Stomach (tissue), 8 donors: ENCODE measurements at regions not wholly inside any gene's neighbourhood (a gene's known extent, or its start where the extent isn't known, plus 50 kb on each side); places are given as distances from the start of the nearest gene placed in this dataset.

Experiments
- DNase-seq, 2 donors: peaks; one replicate each; pipeline versions ENCODE4 v3.0.0 to v3.0.0-alpha.2; 2013 to 2019
- H3K27ac ChIP-seq, 5 donors: fragments of 200-600 bp in 4 of 5; sonication (generic) in 4 of 5; one replicate each; pipeline ENCODE4 v1.5.1; 2013 to 2019; ENCODE audit warnings: mild to moderate bottlenecking in 1 of 5, moderate library complexity in 1 of 5
- H3K27me3 ChIP-seq, 3 donors: fragments of 200-600 bp; sonication (generic); one replicate each; pipeline ENCODE4 v1.5.1; 2017 to 2019; ENCODE audit warnings: mixed run types in 1 of 3
- H3K36me3 ChIP-seq, 4 donors: fragments of 200-600 bp; sonication (generic); 1 replicate in 3 of 4; 2 replicates in 1 of 4; pipeline ENCODE4 v1.5.1; 2016 to 2019
- H3K4me1 ChIP-seq, 4 donors: fragments of 200-600 bp; sonication (generic); one replicate each; pipeline ENCODE4 v1.5.1; 2016 to 2019
- H3K4me3 ChIP-seq, 4 donors: fragments of 200-600 bp; sonication (generic) in 3 of 4; one replicate each; pipeline ENCODE4 v1.5.1; 2016 to 2019; ENCODE audit warnings: mild to moderate bottlenecking in 1 of 4
- H3K9me3 ChIP-seq, 4 donors: fragments of 200-600 bp; sonication (generic); one replicate each; pipeline ENCODE4 v1.5.1; 2016 to 2019
- EP300 ChIP-seq: sonication (generic); formaldehyde crosslinking; IDR thresholded peaks from one replicate; pipeline ENCODE4 v1.6.1; 2017; ENCODE audit warnings: antibody characterized with exemption
- POLR2A ChIP-seq, 4 donors: fragments of 450-650 bp; IDR thresholded peaks; one replicate each; pipeline ENCODE4 v1.6.1; 2016; ENCODE audit warnings: antibody characterized with exemption in 4 of 4, control low read depth in 2 of 4, mild to moderate bottlenecking in 1 of 4, moderate library complexity in 1 of 4
- POLR2AphosphoS5 ChIP-seq, 3 donors: sonication (generic); formaldehyde crosslinking; IDR thresholded peaks; one replicate each; pipeline ENCODE4 v1.6.1; 2016; ENCODE audit warnings: antibody characterized with exemption in 3 of 3
- WGBS, 5 donors: extraction: QIAGEN DNeasy Blood & Tissue Kit in 3 of 5; methylation state at CpG; one replicate each; pipeline versions ENCODE4 v1.1.5 to v1.1.7; 2013 to 2018; 5-methylcytosine and 5-hydroxymethylcytosine counted together
- intact Hi-C: fragments of 100-400 bp; cut with DNase I; formaldehyde crosslinking; loops from one replicate; pipeline ENCODE4 v1.15.1; 2023; ENCODE audit warnings: low total_unique reads
- TF ChIP-seq, protein P1 (sequence below), 7 experiments: fragments of 450-650 bp in 4 of 7; fragments of 200-600 bp in 3 of 7; sonication (generic) in 3 of 7; IDR thresholded peaks; one replicate each; pipeline ENCODE4 v1.5.1; 2016 to 2019; ENCODE audit warnings: antibody characterized with exemption in 7 of 7, control low read depth in 2 of 7, mild to moderate bottlenecking in 1 of 7
- donor health status: healthy with polysubstance abuse.
- donor health status: Bipolar disorder and iron deficiency.
- donor health status: healthy.

DNA sequence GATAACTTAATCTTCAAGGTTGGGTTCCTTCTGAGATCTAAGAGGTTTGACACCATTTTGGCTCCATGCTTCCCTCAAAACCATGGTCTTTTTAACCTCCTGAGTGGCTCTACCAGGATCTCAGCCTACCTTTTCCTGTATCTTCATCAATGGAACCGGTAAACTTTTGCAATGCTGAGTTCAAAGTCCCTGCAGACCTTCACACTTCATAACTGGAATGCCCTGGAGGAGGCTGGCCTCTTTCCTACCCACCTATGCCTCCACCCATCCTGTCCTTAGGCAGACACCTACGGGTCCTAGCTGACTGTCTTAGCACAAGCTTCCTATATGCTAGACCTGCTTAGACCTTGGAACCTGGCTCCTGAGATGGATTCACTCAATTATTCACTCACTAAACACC is 89.5 kb upstream of the EEA1 start:
- intact Hi-C loops: no loop called here
- no peaks in the 10 kb centered on the region for H3K9me3 ChIP-seq
- no peak for DNase-seq
- H3K27me3 ChIP-seq: no peaks in the 10 kb centered on the region
- no peak overlapping the region for H3K4me3 ChIP-seq
- no peak for TF ChIP-seq EP300
- 74 to 90% (median 80%) methylated on average over 2 of the region's 2 CpGs for WGBS, 5 donors
- H3K4me1 ChIP-seq: peaks cover 0 to 28% (median 21%) of the 10 kb centered on the region in 4 donors
- H3K36me3 ChIP-seq: no peaks in the 10 kb centered on the region
- peak overlapping the region in 1 of 5 donors; percentile 85 for H3K27ac ChIP-seq

DNA sequence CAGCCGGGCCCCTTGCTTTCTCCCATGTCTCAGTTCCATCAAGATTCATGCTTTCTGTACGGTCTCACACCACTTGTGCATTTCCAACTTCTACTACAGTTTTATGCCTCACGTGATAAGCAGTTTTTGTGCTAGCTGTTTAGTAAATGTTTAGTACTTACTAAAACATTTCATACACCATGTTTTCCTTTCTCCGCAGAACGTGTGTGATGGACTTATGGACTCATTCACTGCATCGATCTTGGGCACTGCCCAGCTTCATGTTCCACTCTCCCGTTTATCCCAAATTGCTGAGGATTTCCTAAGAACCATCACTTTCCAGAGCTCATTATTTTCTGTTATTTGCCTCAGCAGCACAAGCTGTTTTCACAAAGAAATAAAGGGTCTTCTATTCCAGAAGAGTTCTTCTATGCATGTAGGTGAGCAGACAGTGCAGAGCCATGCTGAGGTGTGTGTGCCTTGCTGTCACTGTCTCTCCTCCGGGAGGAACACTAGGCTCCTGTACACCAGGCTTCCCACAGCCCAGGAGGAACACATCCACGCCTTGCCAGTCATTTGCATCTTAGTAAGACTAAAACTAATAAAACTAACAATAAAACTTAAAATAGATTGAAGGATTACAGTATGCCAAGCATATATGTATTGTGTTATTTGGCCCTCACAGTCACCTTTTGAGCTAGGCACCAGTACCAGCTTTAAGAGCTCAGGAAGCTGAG is 90.3 kb upstream of the EEA1 start:
- Histone ChIP-seq H3K36me3 (no peaks in the 10 kb centered on the region), H3K4me1 (peaks cover 0 to 28% (median 21%) of the 10 kb centered on the region in 4 donors), H3K27me3 (no peaks in the 10 kb centered on the region), H3K9me3 (no peaks in the 10 kb centered on the region), H3K27ac (peak overlapping the region; percentile 68 to 85 (median 75)), H3K4me3 (no peak overlapping the region)
- TF ChIP-seq POLR2AphosphoS5 (IDR thresholded peaks at IDR 0.05): no peak
- TF ChIP-seq, protein P1, sequence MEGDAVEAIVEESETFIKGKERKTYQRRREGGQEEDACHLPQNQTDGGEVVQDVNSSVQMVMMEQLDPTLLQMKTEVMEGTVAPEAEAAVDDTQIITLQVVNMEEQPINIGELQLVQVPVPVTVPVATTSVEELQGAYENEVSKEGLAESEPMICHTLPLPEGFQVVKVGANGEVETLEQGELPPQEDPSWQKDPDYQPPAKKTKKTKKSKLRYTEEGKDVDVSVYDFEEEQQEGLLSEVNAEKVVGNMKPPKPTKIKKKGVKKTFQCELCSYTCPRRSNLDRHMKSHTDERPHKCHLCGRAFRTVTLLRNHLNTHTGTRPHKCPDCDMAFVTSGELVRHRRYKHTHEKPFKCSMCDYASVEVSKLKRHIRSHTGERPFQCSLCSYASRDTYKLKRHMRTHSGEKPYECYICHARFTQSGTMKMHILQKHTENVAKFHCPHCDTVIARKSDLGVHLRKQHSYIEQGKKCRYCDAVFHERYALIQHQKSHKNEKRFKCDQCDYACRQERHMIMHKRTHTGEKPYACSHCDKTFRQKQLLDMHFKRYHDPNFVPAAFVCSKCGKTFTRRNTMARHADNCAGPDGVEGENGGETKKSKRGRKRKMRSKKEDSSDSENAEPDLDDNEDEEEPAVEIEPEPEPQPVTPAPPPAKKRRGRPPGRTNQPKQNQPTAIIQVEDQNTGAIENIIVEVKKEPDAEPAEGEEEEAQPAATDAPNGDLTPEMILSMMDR (IDR thresholded peaks at IDR 0.05): no peak
- TF ChIP-seq EP300: no peak
- TF ChIP-seq POLR2A (IDR thresholded peaks at IDR 0.05): no peak
- 65 to 82% (median 70%) methylated on average over 9 of the region's 9 CpGs for WGBS, 5 donors
- intact Hi-C loops: no loop called here
- no peak for DNase-seq

DNA sequence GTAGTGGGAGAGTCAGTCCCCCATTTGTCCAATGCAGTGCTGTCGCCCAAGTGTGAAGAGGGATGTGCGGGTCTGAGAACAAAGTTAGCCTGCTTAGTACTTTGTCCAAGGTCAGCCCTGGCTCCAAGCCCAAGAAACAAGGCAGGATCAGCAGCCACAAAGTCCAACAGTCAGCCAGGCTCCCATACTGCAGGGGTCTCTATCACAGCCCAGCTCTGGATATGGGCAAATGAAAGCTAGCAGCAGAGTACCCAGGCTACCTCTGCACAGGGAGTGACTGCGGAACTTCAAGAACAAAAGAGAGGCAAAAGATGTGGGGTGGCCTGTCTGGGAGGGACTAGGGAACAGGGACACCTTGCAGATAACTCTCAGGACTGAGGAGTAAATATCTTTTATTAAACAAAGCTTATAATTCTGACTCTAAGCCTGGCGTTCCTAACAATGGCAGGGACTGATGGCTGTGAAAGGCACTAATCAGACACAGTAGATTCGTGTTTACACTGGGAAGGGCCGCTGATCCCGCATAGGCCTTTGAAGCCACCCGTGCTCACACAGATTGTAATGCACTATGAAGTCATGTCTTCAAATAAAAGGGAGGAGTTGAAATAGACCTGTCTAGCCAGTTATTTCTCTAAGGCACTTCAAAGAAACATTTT is 91.0 kb upstream of the EEA1 start:
- peak overlapping the region; percentile 68 to 85 (median 75) for H3K27ac ChIP-seq
- TF ChIP-seq POLR2A (IDR thresholded peaks at IDR 0.05): no peak
- no peak for TF ChIP-seq EP300
- TF ChIP-seq, protein P1 (IDR thresholded peaks at IDR 0.05): no peak
- TF ChIP-seq POLR2AphosphoS5 (IDR thresholded peaks at IDR 0.05): peak in 2 of 3 donors; percentile 60 to 65
- DNase-seq: peak; percentile 85 to 93

DNA sequence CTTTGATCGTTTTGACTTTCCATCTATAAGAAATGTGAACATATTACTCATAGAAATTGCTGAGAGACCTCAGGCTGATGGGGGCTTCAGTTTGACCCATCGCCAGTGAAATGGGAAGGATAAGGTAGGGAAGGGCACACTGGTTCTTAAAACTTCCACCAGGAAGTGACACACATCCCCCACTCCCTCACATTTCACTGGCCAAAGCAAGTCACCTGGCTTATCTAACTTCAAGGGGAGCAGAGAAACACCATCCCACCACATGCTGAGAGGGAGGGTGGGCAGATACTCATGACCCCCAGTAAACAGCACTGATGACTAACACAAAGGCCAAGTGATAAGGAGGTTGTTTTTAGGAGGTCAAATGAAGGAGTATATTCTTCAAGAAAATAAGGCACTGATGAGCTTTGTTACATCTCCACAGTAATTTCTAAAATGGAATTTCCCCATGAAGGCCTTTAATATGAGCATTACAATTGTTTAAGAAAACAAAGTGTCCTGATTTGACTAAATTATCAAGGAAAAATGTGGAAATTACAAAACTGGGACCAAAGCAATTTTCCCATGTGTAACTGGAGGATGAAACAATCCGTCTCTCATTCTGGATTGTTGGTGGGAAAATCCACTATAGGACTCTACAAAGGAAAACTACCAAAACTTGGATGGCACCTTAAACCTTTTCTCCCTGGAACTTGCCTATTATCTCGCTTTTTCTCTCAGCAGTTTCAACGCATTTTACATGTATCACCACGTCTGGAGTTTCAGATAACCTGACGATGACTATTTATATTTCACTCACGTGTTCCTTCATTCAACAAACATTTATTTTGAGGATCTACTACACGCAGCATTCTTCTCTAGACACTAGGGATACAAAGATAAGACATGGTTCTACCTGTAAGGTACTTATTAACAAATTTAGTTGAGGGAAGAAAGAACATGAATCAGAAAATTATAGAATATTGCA is 91.8 kb upstream of the EEA1 start:
- H3K9me3 ChIP-seq: no peaks in the 10 kb centered on the region
- intact Hi-C loops: no loop called here
- TF ChIP-seq POLR2A (IDR thresholded peaks at IDR 0.05) (no peak), POLR2AphosphoS5 (IDR thresholded peaks at IDR 0.05) (no peak), EP300 (no peak)
- TF ChIP-seq, protein P1 (IDR thresholded peaks at IDR 0.05): no peak
- no peak overlapping the region for H3K4me3 ChIP-seq
- no peaks in the 10 kb centered on the region for H3K27me3 ChIP-seq
- WGBS, 5 donors: 32 to 58% (median 50%) methylated on average over 9 of the region's 9 CpGs
- H3K27ac ChIP-seq: peak overlapping the region; percentile 53 to 85 (median 75)
- H3K4me1 ChIP-seq: peaks cover 0 to 23% (median 20%) of the 10 kb centered on the region in 4 donors
- H3K36me3 ChIP-seq: no peaks in the 10 kb centered on the region
- no peak for DNase-seq

More for the DNA sequence above, 91.0 kb upstream of the EEA1 start:
- 30 to 49% (median 38%) methylated on average over 8 of the region's 8 CpGs for WGBS, 5 donors
- no peaks in the 10 kb centered on the region for H3K9me3 ChIP-seq
- H3K4me3 ChIP-seq: no peak overlapping the region
- no peaks in the 10 kb centered on the region for H3K36me3 ChIP-seq
- H3K27me3 ChIP-seq: no peaks in the 10 kb centered on the region
- H3K4me1 ChIP-seq: peaks cover 0 to 28% (median 21%) of the 10 kb centered on the region in 4 donors
- intact Hi-C loops: no loop called here
